ENCODE measurements at regions not wholly inside any gene's neighbourhood (a gene's known extent, or its start where the extent isn't known, plus 50 kb on each side); places are given as distances from the start of the nearest gene placed in this dataset.
"Not testable (repeated sequence)": the region's sequence is repeated elsewhere in the genome, so short reads cannot be mapped to it uniquely, and the experiment has no call there.

- DNase-seq (ENCODE audit: low read depth in 1 of 2, low spot score in 1 of 2), result not testable (repeated sequence)
These were observed 283.0 kb downstream of the FOXL1 start for GRCh38 chr16:86861270-86861858.

- no peak for DNase-seq (ENCODE audit: low read depth in 1 of 2, low spot score in 1 of 2)
These were observed 284.4 kb downstream of the FOXL1 start for GRCh38 chr16:86862595-86863280.

- no peak for DNase-seq (ENCODE audit: low read depth in 1 of 2, low spot score in 1 of 2)
These were observed 285.3 kb downstream of the FOXL1 start for GRCh38 chr16:86863609-86864008.

- no peak for DNase-seq (ENCODE audit: low read depth in 1 of 2, low spot score in 1 of 2)
These were observed 286.2 kb downstream of the FOXL1 start for GRCh38 chr16:86864586-86864985.

- DNase-seq (ENCODE audit: low read depth in 1 of 2, low spot score in 1 of 2), result no peak
These were observed 287.7 kb downstream of the FOXL1 start for GRCh38 chr16:86865851-86866662.

- no peak for DNase-seq (ENCODE audit: low read depth in 1 of 2, low spot score in 1 of 2)
These were observed 288.8 kb downstream of the FOXL1 start for GRCh38 chr16:86866986-86867722.

DNA sequence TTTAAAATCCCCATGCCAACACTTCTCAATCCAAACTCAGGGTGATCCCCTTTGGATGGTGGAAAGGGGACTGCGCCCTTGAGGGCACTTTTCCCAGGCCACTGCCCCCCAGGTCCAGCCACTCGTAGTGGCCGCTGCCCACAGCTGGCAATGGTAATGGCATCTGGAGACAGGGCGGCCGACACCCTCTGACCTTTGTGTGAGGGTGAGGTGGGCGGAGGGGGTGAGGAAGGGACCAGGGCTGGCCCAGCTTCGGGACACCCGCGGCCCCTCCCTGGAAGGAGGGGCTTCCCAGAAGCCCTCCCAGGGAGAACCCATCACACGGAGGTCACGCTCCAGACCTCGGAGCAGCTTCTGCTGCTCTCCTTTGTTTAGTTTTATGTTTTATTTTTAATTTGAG, 289.7 kb downstream of the FOXL1 start:
- no peak for DNase-seq (ENCODE audit: low read depth in 1 of 2, low spot score in 1 of 2)

- no peak for DNase-seq (ENCODE audit: low read depth in 1 of 2, low spot score in 1 of 2)
These were observed 290.4 kb downstream of the FOXL1 start for GRCh38 chr16:86868786-86869185.

GRCh38 chr16:86869288-86870022, 291.1 kb downstream of the FOXL1 start:
- DNase-seq (ENCODE audit: low read depth in 1 of 2, low spot score in 1 of 2), result no peak

GRCh38 chr16:86870380-86870779, 292.0 kb downstream of the FOXL1 start:
- no peak for DNase-seq (ENCODE audit: low read depth in 1 of 2, low spot score in 1 of 2)

GRCh38 chr16:86872131-86872530, 293.8 kb downstream of the FOXL1 start:
- no peak for DNase-seq (ENCODE audit: low read depth in 1 of 2, low spot score in 1 of 2)

- DNase-seq (ENCODE audit: low read depth in 1 of 2, low spot score in 1 of 2), result no peak
These were observed 294.5 kb downstream of the FOXL1 start for GRCh38 chr16:86872833-86873232.

DNA sequence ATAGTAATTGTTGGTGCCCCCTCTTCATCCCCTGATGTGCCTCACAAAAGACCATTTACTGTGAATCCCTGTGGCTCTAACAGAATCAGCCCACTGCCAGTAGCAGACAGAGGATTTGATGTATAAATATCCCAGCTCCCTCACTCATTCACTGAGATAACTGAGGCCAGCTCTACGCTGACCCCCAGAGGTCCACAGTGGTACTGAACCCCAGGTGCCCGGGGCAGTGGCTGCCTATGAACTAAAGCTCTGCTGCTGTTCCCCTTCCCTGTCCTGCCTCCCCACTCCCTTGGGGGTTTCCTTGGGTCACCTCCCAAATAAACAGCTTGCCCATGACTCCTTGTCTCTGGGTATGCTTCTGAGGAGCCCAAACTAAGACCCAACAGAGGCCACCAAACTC, 295.8 kb downstream of the FOXL1 start:
- DNase-seq (ENCODE audit: low read depth in 1 of 2, low spot score in 1 of 2), result no peak

DNA sequence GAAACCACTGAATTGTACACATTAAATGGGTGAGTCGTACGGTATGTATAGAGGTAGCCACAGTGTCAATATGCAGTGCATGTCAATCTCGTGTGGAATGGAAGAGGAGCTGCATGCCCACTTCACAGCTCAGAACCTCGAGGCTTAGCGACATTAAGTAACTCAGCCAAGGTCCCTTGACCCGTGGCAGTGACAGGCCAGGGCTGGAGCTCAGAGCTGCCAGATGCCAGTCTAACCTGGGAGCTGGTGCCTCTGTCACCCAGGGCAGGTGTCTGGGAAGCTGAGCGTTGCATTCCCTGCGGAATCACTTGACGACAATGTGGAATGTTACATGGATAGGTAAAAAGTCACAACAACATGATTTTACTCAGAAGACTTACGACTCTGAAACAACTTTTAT, 298.1 kb downstream of the FOXL1 start:
- DNase-seq (ENCODE audit: low read depth in 1 of 2, low spot score in 1 of 2), result no peak

- no peak for DNase-seq (ENCODE audit: low read depth in 1 of 2, low spot score in 1 of 2)
These were observed 298.8 kb downstream of the FOXL1 start for GRCh38 chr16:86877108-86877507.

DNA sequence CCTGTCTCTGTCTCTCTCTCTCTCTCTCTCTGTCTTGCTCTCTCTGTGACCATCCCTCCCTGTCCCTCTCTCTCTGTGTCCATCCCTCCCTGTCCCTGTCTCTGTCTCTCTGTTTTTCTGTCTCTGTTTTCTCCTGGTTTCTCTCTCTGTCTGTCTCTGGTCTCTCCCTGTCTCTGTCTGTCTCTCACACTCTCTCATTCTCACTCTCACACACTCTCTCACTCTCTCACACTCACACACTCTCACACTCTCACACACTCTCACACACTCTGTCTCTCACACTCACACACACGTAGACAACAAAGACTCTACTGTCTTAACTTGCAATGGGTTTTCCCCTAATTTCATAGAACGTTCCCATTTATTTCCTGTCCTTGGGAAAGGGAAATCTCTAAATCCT, 299.5 kb downstream of the FOXL1 start:
- DNase-seq (ENCODE audit: low read depth in 1 of 2, low spot score in 1 of 2), result no peak

GRCh38 chr16:86878236-86879080, 300.1 kb downstream of the FOXL1 start:
- no peak for DNase-seq (ENCODE audit: low read depth in 1 of 2, low spot score in 1 of 2)

DNA sequence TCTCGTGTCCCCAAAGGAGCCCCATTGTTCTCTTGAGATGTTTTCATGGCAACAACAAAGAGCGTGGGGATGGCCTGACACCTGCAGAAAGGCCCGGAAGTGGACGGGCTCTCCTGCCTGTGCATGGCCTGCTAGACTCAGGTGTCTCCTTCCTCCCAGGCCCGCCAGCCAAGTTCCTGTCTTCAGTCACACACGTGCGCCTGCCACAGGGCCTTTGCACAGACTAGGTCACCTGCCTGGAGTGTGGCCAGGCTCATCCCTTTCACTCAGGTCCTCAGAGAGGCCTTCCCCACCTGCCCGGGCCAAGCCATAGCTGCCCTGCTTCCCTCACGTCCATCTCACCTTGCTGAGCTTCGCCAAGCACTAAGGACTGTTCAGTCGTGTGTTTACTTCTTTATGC, 300.9 kb downstream of the FOXL1 start:
- DNase-seq (ENCODE audit: low read depth in 1 of 2, low spot score in 1 of 2), result no peak

DNA sequence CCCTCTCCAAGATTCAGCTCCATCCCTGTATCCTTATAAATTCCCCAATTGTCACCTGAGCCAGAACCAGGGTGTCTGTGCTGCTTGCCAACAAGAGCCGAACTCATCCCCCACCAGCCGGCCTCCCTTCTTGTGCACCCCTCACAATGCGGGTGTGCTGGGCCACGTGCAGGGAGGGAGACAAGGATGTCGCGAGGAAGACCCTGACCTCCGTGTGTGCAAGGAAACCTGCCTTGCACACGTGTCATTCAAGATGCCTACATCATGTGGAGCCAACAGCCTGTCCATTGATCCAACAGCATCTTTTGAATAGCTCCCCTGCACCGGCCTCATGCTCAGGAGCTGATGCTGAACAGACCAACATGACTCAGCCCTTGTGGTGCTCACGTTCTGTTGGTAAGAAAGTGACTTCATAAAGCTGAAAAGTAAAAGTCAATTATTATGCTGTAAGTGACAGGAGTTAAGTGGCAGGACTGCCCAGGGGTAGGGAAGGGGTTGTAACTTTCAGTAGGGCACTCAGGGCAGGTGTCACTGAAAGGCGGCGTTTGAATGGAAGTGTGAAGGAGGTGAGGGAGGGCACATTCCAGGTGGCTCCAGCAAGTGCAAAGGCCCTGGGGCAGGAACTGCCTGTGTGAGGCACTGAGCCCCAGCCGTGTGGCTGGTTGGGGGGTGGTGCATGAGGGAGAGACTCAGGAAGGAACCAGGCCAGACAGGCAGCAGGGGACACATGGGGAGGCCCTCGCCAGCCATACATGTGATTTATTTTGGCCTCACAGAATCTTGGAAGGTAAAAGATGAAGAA, 302.2 kb downstream of the FOXL1 start:
- no peak for DNase-seq (ENCODE audit: low read depth in 1 of 2, low spot score in 1 of 2)
